HG03460 (cell line): ENCODE measurements at regions not wholly inside any gene's neighbourhood (a gene's known extent, or its start where the extent isn't known, plus 50 kb on each side); places are given as distances from the start of the nearest gene placed in this dataset.

ENCODE experiments used
- ATAC-seq: cut with Tn5 transposase; IDR thresholded peaks from one replicate; pipeline ENCODE4 v1.9.1; 2021; ENCODE audit not compliant: unreplicated experiment

GRCh38 chr7:42502022-42502421 is 265.0 kb upstream of the GLI3 start:
- no peak for ATAC-seq

- ATAC-seq = no peak
Measured at GRCh38 chr7:42495256-42495655, 258.2 kb upstream of the GLI3 start.

GRCh38 chr7:42494736-42495135 is 257.7 kb upstream of the GLI3 start:
- ATAC-seq = no peak

GRCh38 chr7:42494199-42494710 is 257.2 kb upstream of the GLI3 start:
- ATAC-seq = no peak

GRCh38 chr7:42493436-42494198 is 256.6 kb upstream of the GLI3 start:
- ATAC-seq = no peak

GRCh38 chr7:42492920-42493319 is 255.9 kb upstream of the GLI3 start:
- no peak for ATAC-seq

- no peak for ATAC-seq
Measured at GRCh38 chr7:42491106-42491505, 254.1 kb upstream of the GLI3 start.

GRCh38 chr7:42489299-42489698 is 252.3 kb upstream of the GLI3 start:
- no peak for ATAC-seq

GRCh38 chr7:42485301-42485766 is 248.3 kb upstream of the GLI3 start:
- ATAC-seq = no peak

GRCh38 chr7:42483886-42484285 is 246.9 kb upstream of the GLI3 start:
- no peak for ATAC-seq

GRCh38 chr7:42479816-42480633 is 243.0 kb upstream of the GLI3 start:
- no peak for ATAC-seq

- ATAC-seq = no peak
Measured at GRCh38 chr7:42479452-42479815, 242.4 kb upstream of the GLI3 start.

GRCh38 chr7:42478717-42479116 is 241.7 kb upstream of the GLI3 start:
- ATAC-seq = no peak

GRCh38 chr7:42476255-42476654 is 239.2 kb upstream of the GLI3 start:
- no peak for ATAC-seq

- ATAC-seq = no peak
Measured at GRCh38 chr7:42475082-42475481, 238.1 kb upstream of the GLI3 start.

- ATAC-seq = no peak
Measured at GRCh38 chr7:42473099-42473498, 236.1 kb upstream of the GLI3 start.

- ATAC-seq = no peak
Measured at GRCh38 chr7:42471573-42472174, 234.7 kb upstream of the GLI3 start.

- no peak for ATAC-seq
Measured at GRCh38 chr7:42469341-42469740, 232.3 kb upstream of the GLI3 start.

- no peak for ATAC-seq
Measured at GRCh38 chr7:42468471-42468870, 231.5 kb upstream of the GLI3 start.

GRCh38 chr7:42461537-42461936 is 224.5 kb upstream of the GLI3 start:
- no peak for ATAC-seq

- no peak for ATAC-seq
Measured at GRCh38 chr7:42460933-42461332, 223.9 kb upstream of the GLI3 start.

- ATAC-seq = no peak
Measured at GRCh38 chr7:42460148-42460547, 223.1 kb upstream of the GLI3 start.
